Stimulated activated naive CD4-positive, alpha-beta T cell (primary cell): ENCODE measurements at regions not wholly inside any gene's neighbourhood (a gene's known extent, or its start where the extent isn't known, plus 50 kb on each side); places are given as distances from the start of the nearest gene placed in this dataset.
"Not testable (repeated sequence)": the region's sequence is repeated elsewhere in the genome, so short reads cannot be mapped to it uniquely, and the experiment has no call there.

Source experiments
- DNase-seq, 6 experiments: peaks; one replicate each; lab custom pipeline; 2025; lab: John Stamatoyannopoulos, UW

GRCh38 chr15:95609096-95609495 lies 721.4 kb upstream of the NR2F2 start:
- no peak for DNase-seq

- no peak for DNase-seq
Measured at GRCh38 chr15:95610945-95611344, 719.6 kb upstream of the NR2F2 start.

- DNase-seq: no peak
Measured at GRCh38 chr15:95615436-95615835, 715.1 kb upstream of the NR2F2 start.

- no peak for DNase-seq
Measured at GRCh38 chr15:95616306-95616705, 714.2 kb upstream of the NR2F2 start.

DNA sequence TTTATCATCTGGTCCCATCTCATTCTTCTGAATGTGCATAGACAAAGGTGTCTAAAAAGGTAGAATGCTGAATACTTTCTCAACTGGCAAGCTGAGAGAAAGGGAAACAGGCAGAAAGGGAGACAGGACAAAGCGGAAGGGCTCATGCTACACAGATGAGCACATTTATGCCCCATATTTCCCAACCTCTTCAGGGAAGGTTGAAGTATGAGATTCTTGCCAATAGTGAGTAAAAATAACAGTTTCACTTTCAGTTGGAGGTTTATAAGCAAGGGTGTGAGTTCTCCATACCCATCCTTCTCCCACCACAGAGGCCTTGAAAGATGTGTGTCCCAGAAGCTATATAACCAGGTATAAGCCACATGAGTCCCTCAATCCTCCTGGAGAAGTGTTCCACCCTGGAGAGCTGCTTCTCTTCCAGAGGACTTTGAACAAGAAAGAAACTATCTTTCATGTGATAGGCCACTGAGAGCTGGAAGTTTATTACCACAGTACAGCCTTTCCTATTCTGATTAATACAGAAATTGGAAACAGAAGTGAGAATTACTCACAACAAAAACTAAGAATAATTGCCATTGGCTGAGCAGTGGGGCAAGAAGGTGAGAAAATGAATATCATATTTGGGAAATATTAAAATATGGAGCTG lies 709.4 kb upstream of the NR2F2 start:
- DNase-seq: no peak

GRCh38 chr15:95622843-95623242 lies 707.7 kb upstream of the NR2F2 start:
- no peak for DNase-seq

DNA sequence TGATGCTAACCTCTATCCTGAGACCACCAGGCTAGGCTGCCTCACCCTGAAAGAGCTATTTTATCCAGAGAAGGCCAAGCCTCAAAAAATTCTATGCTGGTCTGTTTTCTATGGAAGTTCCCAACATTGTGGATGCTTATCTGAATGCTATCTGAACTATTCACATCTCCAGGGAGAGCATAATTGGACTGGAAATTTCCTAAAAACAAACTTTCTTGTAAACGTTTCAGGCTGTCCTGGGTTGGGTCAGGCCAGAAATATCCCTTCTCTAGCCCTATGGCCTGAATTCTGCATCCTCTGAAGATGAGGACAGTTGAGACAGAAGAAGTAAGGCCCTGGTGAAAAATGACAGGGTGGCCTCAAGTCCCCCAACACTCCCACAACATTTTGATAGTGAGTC lies 706.4 kb upstream of the NR2F2 start:
- DNase-seq: no peak

GRCh38 chr15:95624616-95625361 lies 705.7 kb upstream of the NR2F2 start:
- no peak for DNase-seq

- DNase-seq: no peak
Measured at GRCh38 chr15:95626501-95627361, 703.8 kb upstream of the NR2F2 start.

GRCh38 chr15:95629503-95630168 lies 700.9 kb upstream of the NR2F2 start:
- DNase-seq: no peak

- DNase-seq: no peak
Measured at GRCh38 chr15:95630683-95631082, 699.8 kb upstream of the NR2F2 start.

GRCh38 chr15:95635666-95636065 lies 694.8 kb upstream of the NR2F2 start:
- DNase-seq: no peak

DNA sequence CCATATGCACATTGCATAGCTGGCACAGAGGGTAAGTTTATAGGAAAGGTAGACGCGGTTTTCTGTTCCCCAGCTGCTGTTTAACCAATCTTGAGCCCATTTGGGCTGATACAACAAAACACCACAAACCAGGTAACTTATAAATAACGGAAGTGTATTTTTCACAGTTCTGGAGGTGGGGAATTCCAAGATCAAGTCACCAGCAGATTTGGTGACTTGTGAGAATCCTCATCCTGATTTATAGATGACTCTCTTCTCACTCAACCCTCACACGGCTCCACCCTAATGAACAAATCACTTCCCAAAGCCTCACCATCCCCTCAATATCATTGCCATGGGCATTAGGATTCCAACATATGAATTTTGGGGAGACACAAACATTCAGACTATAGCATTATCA lies 694.4 kb upstream of the NR2F2 start:
- DNase-seq: no peak

DNA sequence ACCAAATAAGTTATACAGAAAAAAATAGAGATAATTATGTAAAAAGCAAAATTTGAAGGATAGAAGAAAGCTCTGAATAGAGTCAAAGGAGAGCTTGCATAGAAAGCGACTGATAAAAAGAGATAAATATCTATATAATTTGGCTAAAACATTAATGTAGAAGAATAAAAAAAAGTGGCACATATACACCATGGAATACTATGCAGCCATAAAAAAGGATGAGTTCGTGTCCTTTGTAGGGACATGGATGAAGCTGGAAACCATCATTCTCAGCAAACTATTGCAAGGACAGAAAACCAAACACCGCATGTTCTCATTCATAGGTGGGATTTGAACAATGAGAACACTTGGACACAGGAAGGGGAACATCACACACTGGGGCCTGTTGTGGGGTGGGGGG lies 693.3 kb upstream of the NR2F2 start:
- DNase-seq: not testable (repeated sequence)

GRCh38 chr15:95639208-95639607 lies 691.3 kb upstream of the NR2F2 start:
- no peak for DNase-seq

DNA sequence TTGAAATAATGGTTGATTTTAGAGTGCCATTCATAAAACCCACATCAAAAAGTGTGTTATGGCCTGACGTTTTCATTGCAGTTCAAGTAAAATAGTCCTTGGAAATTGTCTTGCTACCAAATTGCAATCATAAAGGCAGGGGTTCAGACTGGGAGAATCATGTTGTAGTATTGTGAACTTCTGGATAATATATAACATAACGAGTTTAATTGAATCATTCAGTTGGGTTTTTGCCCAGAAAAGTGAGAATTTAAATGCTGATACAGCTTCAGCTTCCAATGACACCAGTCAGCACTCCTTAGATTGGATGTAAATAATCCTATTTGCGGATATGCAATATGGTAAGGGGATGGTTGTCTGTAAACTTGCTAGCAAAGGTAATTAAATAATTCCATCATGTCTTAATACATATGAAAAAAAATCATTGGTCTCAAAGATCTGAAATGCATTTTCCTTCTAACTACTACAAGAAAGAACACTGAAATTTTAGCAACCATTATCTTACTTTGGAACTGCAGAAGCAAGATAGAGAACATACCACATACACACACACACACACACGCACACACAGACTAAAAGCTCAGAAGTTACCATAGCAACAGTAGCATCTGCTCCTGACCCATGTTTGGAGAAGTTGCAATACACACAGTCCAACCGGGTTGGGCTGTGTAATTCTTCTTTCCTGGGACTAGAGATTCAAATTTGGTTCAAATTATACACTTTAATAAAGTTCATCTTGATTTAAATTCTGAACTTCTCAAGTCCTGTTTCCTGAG lies 686.2 kb upstream of the NR2F2 start:
- no peak for DNase-seq

GRCh38 chr15:95645791-95646338 lies 684.6 kb upstream of the NR2F2 start:
- no peak for DNase-seq

- no peak for DNase-seq
Measured at GRCh38 chr15:95646484-95647273, 683.8 kb upstream of the NR2F2 start.

GRCh38 chr15:95647531-95648277 lies 682.8 kb upstream of the NR2F2 start:
- no peak for DNase-seq

- no peak for DNase-seq
Measured at GRCh38 chr15:95653361-95653805, 677.1 kb upstream of the NR2F2 start.
